Fibroblast of lung (primary cell): ENCODE measurements at regions not wholly inside any gene's neighbourhood (a gene's known extent, or its start where the extent isn't known, plus 50 kb on each side); places are given as distances from the start of the nearest gene placed in this dataset.

Experiments
- CTCF ChIP-seq, 2 donors: IDR thresholded peaks in 1 of 2; conservative IDR thresholded peaks in 1 of 2; 1 replicate in 1 of 2; 2 replicates in 1 of 2; pipeline ENCODE4 v1.5.1; 2011 to 2012; ENCODE audit warnings: low read length in 2 of 2, control low read depth in 1 of 2, inconsistent platforms in 1 of 2, low read depth in 1 of 2, mild to moderate bottlenecking in 1 of 2
- EZH2 ChIP-seq: IDR thresholded peaks from 2 replicates; pipeline ENCODE4 v1.5.1; 2012; ENCODE audit warnings: low read length, control low read depth, mild to moderate bottlenecking; ENCODE audit errors: missing control alignments

GRCh38 chr2:187125318-187125717 lies 276.3 kb upstream of the ZSWIM2 start:
- no peak for TF ChIP-seq CTCF (conservative IDR thresholded peaks at IDR 0.05 in 1 of 2, IDR thresholded peaks at IDR 0.05 in 1 of 2; ENCODE audit: low read depth in 1 of 2, low read length in 2 of 2)
- TF ChIP-seq EZH2 = no peak
